Left kidney (tissue), 1 donor: ENCODE measurements at regions not wholly inside any gene's neighbourhood (a gene's known extent, or its start where the extent isn't known, plus 50 kb on each side); places are given as distances from the start of the nearest gene placed in this dataset.
A peak's percentile ranks its signal among the peaks of the same experiment; 100 is the strongest.
"Not testable (repeated sequence)": the region's sequence is repeated elsewhere in the genome, so short reads cannot be mapped to it uniquely, and the experiment has no call there.

ENCODE experiments used
- DNase-seq: peaks from one replicate; pipeline ENCODE4 v3.0.0-alpha.2; 2013

DNA sequence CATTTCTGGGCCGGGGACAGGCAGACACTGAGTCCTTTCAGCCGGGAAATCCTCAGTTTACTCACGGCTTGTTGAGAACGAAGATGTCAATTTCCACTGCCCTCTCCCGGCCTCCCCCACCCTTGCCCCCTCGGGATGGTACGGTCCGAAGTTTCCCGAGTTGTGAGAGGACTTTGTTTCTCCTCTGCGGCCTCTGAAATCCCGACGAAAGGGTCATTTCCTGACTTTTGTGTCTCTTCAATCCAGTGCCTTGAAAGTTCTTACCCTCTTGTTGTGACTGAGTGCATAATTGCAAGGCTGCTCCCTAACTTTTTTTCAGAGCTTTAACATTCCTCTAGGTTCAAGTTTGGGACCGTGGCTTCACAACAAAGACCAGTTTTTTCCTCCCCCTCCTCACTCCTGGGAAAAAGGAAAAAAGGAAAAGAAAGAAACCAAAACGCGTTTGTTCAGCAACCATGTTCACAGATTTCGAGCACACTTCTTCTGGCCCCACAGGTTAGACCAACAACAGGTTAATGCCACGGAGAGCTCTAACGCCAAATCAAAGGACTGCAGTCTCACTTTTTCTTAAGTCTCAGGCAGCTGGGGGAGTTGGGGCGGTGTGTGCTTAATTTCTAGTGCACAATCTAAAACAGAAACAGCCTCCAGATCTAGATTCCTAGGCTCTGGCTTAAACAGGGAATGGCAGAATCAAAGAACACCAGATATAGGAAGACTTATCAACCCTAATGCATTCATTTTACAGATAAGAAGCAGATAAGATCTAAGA lies 138.9 kb downstream of the TMCO5A start:
- peak; percentile 64 for DNase-seq

- no peak for DNase-seq
These were observed 139.6 kb downstream of the TMCO5A start for GRCh38 chr15:38074029-38074428.

GRCh38 chr15:38075466-38075865 lies 141.0 kb downstream of the TMCO5A start:
- DNase-seq, result no peak

GRCh38 chr15:38076786-38077185 lies 142.3 kb downstream of the TMCO5A start:
- no peak for DNase-seq

DNA sequence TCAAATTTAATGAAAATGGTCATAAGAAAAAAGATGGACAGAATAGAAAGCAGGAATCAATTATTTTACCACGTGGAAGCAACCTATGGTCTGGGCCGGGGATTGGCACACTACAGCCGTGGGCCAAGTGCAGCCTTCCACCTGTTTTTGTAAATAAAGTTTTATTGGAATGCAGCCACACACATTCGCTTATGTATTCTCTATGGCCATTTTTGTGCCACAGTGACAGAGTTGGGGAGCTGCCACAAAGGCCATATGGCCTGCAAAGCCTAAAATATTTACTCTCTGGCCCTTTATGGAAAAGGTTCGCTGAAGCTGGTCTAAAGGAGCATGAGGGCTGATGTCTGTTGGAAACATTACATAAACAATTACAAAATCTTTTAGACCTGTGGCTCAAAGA lies 144.8 kb downstream of the TMCO5A start:
- no peak for DNase-seq

DNA sequence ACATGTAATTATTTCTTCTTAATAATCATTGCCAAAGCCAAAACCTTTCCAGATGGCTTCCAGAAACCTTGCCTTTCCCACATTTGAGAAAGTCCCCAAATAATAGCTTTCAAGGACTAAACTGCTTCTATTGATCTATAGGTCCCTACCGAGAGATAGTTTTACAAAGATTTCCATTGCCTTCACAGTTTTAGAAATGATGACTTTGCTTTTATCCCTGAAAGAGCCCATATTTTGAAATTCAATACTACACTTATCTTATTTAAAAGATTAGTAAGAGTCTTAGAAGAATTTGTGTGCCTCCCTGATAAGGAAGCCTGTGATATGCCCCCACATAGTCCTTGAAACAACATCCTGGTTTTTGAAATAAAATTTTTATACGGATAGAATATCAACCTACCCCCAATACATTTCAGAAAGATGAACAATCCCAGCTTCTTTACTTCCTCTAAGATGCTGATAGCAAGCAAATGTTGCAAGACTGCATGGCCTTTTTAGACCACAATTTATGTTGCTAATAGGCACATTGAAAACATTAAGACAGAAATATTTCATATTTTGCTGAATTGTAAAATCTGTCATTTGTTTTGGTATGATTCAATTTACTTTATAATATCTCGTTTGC lies 146.3 kb downstream of the TMCO5A start:
- DNase-seq, result no peak

DNA sequence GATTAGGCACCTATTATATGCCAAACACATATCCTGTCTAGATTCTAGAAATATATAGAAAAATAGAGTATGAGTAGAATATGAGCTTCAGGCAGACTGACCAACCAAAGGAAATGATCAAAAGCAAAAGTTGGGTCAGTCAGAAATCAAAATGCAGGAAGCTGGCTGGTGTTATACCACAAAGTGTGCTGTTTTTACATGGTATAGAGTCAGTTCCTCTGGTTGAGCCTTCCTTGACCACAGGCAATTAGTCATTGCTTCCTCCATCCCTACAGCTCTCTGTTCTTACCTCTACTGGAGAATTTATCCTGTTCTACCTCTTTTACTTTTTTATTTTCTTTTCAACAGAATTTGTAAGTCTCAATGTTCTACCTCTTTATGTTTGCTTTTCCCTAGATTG lies 149.8 kb downstream of the TMCO5A start:
- no peak for DNase-seq

DNA sequence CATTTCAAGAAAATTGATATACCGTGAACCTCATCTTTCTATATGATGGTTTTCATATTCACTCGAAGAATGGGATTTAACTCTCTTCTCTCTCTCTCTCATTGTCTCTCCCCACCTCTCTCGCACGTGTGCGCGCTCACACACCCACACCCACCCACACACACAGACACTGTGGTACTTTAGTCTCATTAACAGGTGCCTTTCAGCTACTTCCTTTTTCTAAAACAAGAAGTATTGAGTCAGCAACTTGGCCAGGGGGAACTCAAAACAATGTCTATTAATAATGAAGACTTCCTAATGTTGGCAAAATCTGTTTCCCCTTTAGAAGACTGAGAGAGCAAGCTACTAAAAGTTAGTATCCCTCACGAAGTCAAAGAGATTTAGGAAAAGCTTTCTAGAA lies 150.7 kb downstream of the TMCO5A start:
- no peak for DNase-seq

DNA sequence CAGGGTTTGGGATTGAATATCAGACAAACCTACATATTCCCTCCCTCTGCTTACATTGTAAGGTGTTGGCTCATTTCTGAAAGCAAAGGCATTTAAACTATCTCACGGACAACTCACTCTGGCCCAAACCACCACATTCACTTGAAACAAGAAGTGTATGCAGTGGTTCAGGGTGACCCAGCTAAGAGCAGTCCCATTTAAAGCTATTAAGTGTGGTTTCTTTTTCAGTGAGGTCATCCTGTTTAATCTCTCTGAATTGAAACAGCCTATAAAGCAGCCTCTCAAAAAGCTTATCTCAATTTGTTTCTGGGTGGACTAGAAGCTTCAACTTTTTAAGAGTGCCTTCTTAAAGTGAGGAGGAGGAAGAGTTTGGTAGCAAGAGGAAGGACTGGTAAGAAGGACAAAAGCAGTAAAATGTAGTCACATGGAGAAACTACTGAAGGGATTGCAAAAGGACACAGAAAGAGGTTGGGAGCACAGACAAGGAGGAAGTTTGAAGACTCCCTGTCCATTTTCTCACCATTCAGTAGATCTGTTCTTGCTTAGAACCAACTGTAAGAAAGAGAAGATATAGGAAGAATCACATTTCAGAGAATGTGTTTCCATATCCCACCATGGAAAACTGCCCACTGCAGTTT lies 151.6 kb downstream of the TMCO5A start:
- no peak for DNase-seq

GRCh38 chr15:38086611-38087010 lies 152.2 kb downstream of the TMCO5A start:
- DNase-seq, result no peak

DNA sequence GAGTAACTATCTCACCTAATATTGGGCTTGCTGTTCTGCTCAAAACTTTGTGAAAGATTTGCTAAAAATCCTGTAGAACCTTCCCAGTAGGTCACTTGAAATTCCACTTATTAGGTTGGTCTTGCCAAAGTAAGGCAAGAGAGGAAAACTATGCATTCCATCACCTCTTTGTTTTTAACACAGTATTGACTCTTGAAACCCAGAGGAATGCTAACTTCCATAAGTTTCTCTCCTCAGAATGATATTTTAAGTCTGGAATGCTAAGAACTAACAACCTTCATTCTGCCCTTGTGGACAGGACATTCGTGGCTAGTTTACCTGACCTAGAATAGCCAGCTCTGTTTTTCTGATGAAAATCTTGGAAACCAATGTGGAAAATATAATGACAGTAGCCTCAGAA lies 154.5 kb downstream of the TMCO5A start:
- no peak for DNase-seq

- no peak for DNase-seq
These were observed 155.8 kb downstream of the TMCO5A start for GRCh38 chr15:38090223-38090622.

GRCh38 chr15:38090678-38091077 lies 156.2 kb downstream of the TMCO5A start:
- DNase-seq, result no peak

- DNase-seq, result no peak
These were observed 156.7 kb downstream of the TMCO5A start for GRCh38 chr15:38091078-38091645.

DNA sequence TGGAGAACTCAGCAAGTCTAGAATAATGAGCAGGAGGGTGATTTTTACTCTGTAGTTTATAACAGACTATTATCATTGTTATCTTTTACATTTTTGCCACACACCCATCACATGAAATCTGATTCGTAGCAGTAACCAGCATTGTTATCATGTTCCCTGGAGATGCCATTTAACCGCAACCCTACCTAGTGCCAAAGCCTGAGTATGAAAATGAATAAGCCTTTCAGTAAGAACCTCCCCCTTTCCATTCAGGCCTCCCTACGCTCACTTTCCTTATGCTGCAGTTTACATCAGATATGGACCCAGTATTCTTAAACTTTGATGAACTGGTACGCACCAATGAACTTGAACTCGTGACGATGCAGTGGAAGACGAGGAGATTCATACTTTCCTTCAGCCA lies 158.7 kb upstream of the SPRED1 start:
- DNase-seq, result no peak

DNA sequence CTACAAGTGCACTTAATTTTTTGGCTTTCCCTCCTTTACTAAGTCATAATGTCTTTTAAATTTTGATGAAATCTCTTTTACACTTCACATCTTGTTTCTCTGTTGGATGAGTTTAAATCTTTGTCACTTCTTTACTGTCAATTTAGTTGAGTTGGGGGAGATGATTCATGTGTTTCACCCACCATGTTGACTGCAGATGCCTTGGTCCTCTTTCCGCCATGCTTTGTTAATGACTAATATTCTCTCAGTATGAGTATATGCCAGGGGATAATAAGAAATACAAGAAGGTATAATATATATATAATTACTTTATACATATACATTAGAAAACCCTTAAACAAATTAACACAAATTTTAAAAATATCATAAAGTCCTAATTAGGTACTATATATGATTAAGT lies 149.7 kb upstream of the SPRED1 start:
- no peak for DNase-seq

GRCh38 chr15:38103564-38103963 lies 149.1 kb upstream of the SPRED1 start:
- no peak for DNase-seq

DNA sequence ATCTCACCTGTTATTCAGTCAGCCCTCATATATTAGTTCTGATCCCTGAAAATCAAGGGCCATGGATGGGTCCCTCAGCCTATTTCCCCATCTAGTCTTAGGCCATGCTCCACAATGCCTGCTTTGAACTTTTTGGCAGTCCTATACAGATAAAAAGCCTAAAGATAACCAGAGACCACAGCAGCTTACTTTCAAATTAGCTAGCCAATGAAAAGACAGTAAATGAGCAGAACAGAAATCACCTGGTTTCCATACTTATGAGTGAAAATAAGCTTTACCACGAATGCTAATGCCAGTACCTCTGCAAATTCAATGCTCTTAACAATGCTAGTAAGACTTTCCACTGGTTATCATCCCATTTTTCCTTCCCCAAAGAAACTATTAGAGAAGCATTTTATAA lies 141.6 kb upstream of the SPRED1 start:
- DNase-seq, result no peak

DNA sequence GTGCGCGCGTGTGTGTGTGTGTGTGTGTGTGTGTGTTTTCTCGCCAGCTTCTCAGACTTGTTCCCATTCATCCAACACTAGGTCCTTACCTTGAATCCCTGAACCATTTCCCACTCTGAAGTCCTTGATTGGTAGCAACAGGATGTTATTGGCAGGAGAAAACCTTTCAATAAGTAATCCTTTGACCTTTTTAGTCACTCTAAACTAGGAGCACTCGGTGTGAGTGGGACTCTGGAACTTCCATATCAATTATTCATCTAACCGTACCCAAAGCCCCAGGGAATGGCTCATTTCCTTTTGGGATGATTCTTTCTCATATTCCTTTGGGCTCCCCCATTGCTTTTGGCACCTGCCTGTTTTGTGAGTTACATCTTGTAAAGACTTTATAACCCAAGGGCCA lies 140.2 kb upstream of the SPRED1 start:
- no peak for DNase-seq

DNA sequence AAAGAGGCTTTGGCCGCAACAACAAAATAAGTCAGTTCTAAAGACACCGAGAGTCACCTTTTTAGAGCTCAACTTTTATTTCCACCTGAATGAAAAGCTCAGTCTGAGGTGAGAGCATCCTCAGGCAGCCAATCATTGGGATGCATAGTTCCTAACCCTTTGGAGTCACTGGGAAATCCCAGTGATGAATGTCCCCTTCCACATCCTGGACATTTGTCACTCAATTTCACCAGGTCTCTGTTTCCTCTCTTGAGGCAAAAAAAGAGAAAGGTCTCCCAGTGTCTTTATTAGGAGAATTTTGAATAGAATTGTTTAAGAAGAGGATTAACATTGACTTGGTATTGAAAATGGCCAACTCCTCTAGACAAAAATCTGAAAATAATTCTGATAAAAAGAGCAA lies 137.5 kb upstream of the SPRED1 start:
- no peak for DNase-seq

DNA sequence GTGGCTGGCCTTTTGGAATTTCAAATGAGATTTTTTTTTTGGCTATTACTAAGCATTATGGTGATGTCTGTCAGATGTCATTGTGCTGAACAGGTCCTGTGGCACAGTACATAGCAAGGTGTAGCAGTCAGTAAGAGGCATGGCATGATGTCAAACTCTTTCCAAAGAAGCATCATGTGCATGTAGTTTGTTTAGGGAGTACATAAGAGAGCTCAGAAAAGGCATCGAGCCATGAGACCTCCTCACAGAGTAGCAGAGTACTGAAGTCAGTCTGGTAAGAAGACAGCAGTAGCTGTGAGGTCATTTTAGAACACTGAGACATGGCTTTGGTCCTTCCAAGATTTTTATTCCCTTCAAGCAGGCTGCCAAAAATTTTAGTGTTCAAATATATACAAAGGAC lies 134.9 kb upstream of the SPRED1 start:
- DNase-seq, result no peak

DNA sequence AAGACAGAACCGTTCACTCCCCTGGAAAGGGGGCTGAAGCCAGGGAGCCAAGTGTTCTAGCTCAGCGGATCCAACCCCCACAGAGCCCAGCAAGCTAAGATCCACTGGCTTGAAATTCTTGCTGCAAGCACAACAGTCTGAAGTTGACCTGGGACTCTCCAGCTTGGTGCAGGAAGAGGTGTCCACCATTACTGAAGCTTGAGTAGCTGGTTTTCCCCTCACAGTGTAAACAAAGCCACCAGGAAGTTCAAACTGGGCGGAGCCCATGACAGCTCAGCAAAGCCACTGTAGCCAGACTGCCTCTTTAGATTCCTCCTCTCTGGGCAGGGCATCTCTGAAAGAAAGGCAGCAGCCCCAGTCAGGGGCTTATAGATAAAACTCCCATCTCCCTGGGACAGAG lies 132.8 kb upstream of the SPRED1 start:
- DNase-seq, result not testable (repeated sequence)

DNA sequence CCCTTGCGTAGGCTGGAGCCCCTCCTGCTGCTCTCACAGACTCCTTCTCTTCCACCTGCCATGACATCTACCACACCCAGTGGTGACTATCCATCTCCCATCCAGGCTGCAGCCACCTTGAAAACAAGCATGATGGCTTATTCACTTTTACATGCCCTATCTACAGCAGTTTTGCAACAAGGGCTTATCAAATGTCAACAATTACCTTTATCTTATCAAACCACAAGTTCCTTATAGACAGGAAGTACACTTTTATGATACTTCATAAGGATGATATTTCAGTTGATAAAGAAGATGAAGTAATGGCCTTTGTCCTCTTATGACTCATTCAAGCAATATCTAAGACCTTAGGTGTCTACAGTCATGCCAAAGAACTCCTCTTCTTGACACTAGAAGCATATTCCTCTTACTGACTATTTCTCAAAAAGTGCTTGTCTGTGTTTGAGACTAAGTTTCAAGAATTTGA lies 125.3 kb upstream of the SPRED1 start:
- no peak for DNase-seq
